Nephron progenitor cell (in vitro differentiated cells): ENCODE measurements at regions not wholly inside any gene's neighbourhood (a gene's known extent, or its start where the extent isn't known, plus 50 kb on each side); places are given as distances from the start of the nearest gene placed in this dataset.

Experiments
- DNase-seq: peaks from one replicate; pipeline ENCODE4 v3.0.0; 2021
- H3K27ac Mint-ChIP-seq: 2 replicates; pipeline ENCODE4 v1.8.0; 2021; ENCODE audit warnings: mild to moderate bottlenecking, moderate library complexity, mixed read lengths
- H3K27me3 Mint-ChIP-seq: 2 replicates; pipeline ENCODE4 v1.8.0; 2021; ENCODE audit warnings: mild to moderate bottlenecking, low read depth, mixed read lengths; ENCODE audit not compliant: poor library complexity
- H3K36me3 Mint-ChIP-seq: 2 replicates; pipeline ENCODE4 v1.8.0; 2021; ENCODE audit warnings: low read depth, mixed read lengths
- H3K4me1 Mint-ChIP-seq: 2 replicates; pipeline ENCODE4 v1.8.0; 2021; ENCODE audit warnings: mixed read lengths
- H3K4me3 Mint-ChIP-seq: 2 replicates; pipeline ENCODE4 v1.8.0; 2021; ENCODE audit warnings: mild to moderate bottlenecking, moderate library complexity, mixed read lengths
- H3K9me3 Mint-ChIP-seq: 2 replicates; pipeline ENCODE4 v1.8.0; 2021; ENCODE audit warnings: mild to moderate bottlenecking, moderate library complexity, mixed read lengths
- TF ChIP-seq, protein P1 (sequence below): fragments of 200-600 bp; sonication (generic); IDR thresholded peaks from 2 replicates; pipeline ENCODE4 v1.5.0; 2021; ENCODE audit warnings: antibody characterized with exemption

DNA sequence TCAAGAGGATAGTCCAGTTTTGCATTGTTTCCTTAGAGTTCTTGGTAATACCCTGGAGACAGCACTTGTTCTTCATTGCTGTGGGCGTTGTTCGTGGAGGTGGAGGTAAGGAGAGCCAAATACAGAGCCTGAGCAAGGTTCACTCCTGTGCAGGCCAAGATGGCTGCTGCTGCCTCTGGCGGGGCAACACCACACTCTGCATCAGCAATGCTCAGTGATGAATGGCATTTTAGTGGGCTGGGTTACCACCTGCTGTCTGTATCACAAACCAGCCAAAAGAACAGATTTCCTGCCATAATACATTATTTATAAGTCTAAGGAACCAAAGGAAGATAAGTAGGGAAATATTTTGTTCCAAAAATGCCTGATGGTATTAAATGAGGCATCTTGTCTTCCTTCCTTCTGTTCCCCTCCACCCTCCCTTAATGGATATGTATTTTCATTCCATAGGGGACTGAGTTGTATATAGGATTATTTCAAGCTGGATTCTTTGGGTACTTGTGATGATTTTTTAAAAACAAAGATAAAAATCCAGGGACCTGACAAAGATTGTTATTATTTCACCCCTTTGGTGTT, 61.6 kb upstream of the LIMCH1 start:
- Mint-ChIP-seq H3K9me3 (no peaks in the 10 kb centered on the region), H3K27ac (no peak overlapping the region), H3K36me3 (no peaks in the 10 kb centered on the region), H3K4me1 (peaks cover 36% of the 10 kb centered on the region), H3K27me3 (no peaks in the 10 kb centered on the region), H3K4me3 (no peak overlapping the region)
- TF ChIP-seq, protein P1, sequence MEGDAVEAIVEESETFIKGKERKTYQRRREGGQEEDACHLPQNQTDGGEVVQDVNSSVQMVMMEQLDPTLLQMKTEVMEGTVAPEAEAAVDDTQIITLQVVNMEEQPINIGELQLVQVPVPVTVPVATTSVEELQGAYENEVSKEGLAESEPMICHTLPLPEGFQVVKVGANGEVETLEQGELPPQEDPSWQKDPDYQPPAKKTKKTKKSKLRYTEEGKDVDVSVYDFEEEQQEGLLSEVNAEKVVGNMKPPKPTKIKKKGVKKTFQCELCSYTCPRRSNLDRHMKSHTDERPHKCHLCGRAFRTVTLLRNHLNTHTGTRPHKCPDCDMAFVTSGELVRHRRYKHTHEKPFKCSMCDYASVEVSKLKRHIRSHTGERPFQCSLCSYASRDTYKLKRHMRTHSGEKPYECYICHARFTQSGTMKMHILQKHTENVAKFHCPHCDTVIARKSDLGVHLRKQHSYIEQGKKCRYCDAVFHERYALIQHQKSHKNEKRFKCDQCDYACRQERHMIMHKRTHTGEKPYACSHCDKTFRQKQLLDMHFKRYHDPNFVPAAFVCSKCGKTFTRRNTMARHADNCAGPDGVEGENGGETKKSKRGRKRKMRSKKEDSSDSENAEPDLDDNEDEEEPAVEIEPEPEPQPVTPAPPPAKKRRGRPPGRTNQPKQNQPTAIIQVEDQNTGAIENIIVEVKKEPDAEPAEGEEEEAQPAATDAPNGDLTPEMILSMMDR, result no peak
- DNase-seq, result no peak

DNA sequence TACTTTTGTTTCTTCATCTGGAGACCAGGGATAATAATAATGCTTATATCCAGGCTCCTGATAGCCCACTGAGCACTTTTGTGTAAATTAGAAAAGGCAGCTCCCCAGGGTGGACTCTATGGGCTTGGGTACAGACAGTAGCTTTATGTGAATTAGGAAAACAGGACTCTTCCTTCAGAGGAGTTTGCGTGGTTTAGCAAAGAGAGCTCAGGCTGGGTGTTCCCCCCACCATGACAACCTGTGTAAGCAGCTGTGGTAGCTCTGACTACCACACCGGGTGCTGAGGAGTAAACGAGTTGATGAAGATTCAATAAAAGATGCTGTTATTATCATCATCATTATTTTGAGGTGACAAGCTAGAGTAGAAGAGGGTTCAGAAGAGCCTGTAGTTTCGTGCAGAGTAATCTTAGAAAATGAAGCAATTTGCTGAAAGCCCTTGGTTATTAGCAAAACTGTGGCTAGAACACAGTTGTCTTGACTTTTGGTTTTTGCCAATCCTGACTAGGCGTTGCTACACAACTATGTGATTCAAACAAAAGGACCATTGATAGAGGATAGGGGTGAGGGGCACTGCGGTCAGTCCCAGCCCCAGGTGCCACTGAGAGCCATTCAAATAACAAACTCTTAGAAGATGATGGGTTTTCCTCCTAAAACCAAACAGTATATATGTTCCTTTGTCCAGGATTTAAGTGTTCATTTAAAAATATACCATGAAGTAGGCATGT, 60.6 kb upstream of the LIMCH1 start:
- Mint-ChIP-seq H3K27me3 (no peaks in the 10 kb centered on the region), H3K4me3 (no peak overlapping the region), H3K27ac (no peak overlapping the region), H3K36me3 (no peaks in the 10 kb centered on the region), H3K9me3 (no peaks in the 10 kb centered on the region), H3K4me1 (peaks cover 27% of the 10 kb centered on the region)
- TF ChIP-seq, protein P1, result no peak
- no peak for DNase-seq

DNA sequence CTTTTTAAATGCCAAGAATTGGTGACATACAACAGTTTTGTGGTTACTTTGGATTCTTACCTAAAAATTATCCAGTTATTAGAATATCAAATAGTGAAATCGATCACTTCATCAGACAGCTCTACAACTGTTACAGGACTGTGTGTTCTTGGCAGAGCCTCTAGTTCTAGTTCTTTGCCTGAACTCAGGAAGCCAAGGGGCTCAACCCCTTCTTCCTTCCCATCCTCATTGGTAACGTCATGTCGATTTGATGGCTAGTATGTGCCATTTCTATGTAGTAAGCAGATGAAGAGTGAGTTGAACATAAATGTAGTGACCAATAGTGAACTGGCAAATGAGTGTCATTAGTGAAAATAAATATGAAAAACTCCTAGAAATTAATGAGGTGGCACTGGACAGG, 59.4 kb upstream of the LIMCH1 start:
- no peaks in the 10 kb centered on the region for H3K36me3 Mint-ChIP-seq
- DNase-seq, result no peak
- no peak overlapping the region for H3K4me3 Mint-ChIP-seq
- no peaks in the 10 kb centered on the region for H3K9me3 Mint-ChIP-seq
- TF ChIP-seq, protein P1, result no peak
- no peak overlapping the region for H3K27ac Mint-ChIP-seq
- H3K27me3 Mint-ChIP-seq, result peaks cover 1% of the 10 kb centered on the region
- H3K4me1 Mint-ChIP-seq, result peaks cover 17% of the 10 kb centered on the region

GRCh38 chr4:41480896-41481311, 57.1 kb upstream of the LIMCH1 start:
- Mint-ChIP-seq H3K4me3 (no peak overlapping the region), H3K27ac (no peak overlapping the region), H3K4me1 (peaks cover 14% of the 10 kb centered on the region), H3K36me3 (no peaks in the 10 kb centered on the region), H3K9me3 (no peaks in the 10 kb centered on the region), H3K27me3 (peaks cover 4% of the 10 kb centered on the region)
- no peak for DNase-seq
- TF ChIP-seq, protein P1, result no peak

DNA sequence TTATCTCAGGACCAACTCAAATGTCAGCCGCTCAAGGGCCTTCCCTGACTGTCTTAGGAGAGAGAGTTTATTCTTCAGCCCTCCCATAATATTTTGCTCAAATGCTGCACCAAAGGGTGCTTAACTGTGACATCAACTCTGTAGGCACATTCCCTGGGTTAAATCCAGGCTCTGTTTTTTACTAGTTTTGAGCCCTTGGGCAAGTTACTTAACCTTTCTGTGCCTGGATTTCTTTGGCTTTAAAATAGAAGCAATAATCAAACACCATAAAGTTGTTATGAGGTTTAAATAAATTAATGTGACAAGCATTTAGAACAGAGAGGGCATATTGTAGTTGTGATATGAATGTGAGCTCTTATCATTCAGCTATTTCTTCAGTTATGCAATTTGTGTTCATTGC, 54.2 kb upstream of the LIMCH1 start:
- Mint-ChIP-seq H3K4me3 (no peak overlapping the region), H3K4me1 (peaks cover 7% of the 10 kb centered on the region), H3K36me3 (no peaks in the 10 kb centered on the region), H3K27ac (no peak overlapping the region), H3K9me3 (no peaks in the 10 kb centered on the region), H3K27me3 (peaks cover 4% of the 10 kb centered on the region)
- TF ChIP-seq, protein P1, result no peak
- DNase-seq, result no peak

GRCh38 chr4:41485041-41485440, 52.9 kb upstream of the LIMCH1 start:
- peaks cover 3% of the 10 kb centered on the region for H3K36me3 Mint-ChIP-seq
- H3K27ac Mint-ChIP-seq, result no peak overlapping the region
- DNase-seq, result no peak
- peaks cover 7% of the 10 kb centered on the region for H3K4me1 Mint-ChIP-seq
- H3K9me3 Mint-ChIP-seq, result peaks cover 4% of the 10 kb centered on the region
- TF ChIP-seq, protein P1, result no peak
- H3K4me3 Mint-ChIP-seq, result no peak overlapping the region
- peaks cover 4% of the 10 kb centered on the region for H3K27me3 Mint-ChIP-seq
